GM12892 (cell line): ENCODE measurements at regions not wholly inside any gene's neighbourhood (a gene's known extent, or its start where the extent isn't known, plus 50 kb on each side); places are given as distances from the start of the nearest gene placed in this dataset.
"Not testable (repeated sequence)": the region's sequence is repeated elsewhere in the genome, so short reads cannot be mapped to it uniquely, and the experiment has no call there.

Source experiments
- POLR2A ChIP-seq: IDR thresholded peaks from 2 replicates; pipeline ENCODE4 v1.6.1; 2011; ENCODE audit warnings: low read depth, low read length, control low read depth
- POLR2AphosphoS5 ChIP-seq: IDR thresholded peaks from 2 replicates; pipeline ENCODE4 v1.6.1; 2011; ENCODE audit warnings: low read depth, low read length, control low read depth
- TAF1 ChIP-seq: IDR thresholded peaks from 2 replicates; pipeline ENCODE4 v1.6.1; 2011; ENCODE audit warnings: low read depth, mild to moderate bottlenecking, control low read depth, low read length, borderline replicate concordance

DNA sequence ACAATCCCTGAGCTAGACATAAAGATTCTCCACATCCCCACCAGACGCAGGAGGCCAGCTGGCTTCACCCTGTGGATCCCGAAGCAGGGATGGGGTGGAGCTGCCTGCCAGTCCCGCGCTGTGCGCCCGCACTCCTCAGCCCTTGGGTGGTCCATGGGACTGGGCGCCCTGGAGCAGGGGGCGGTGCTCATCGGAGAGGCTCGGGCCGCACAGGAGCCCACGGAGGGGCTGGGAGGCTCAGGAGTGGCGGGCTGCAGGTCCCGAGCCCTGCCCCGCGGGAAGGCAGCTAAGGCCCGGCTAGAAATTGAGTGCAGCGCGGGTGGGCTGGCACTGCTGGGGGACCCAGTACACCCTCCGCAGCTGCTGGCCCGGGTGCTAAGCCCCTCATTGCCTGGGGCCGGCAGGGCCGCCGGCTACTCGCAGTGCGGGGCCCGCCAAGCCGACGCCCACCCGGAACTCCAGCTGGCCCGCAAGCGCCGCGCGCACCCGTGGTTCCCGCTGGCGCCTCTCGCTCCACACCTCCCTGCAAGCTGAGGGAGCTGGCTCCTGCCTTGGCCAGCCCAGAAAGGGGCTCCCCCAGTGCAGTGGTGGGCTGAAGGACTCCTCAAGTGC, 1032.2 kb upstream of the PCDH20 start:
- TF ChIP-seq TAF1, POLR2AphosphoS5, POLR2A: not testable (repeated sequence)
